ENCODE measurements at regions not wholly inside any gene's neighbourhood (a gene's known extent, or its start where the extent isn't known, plus 50 kb on each side); places are given as distances from the start of the nearest gene placed in this dataset.

DNA sequence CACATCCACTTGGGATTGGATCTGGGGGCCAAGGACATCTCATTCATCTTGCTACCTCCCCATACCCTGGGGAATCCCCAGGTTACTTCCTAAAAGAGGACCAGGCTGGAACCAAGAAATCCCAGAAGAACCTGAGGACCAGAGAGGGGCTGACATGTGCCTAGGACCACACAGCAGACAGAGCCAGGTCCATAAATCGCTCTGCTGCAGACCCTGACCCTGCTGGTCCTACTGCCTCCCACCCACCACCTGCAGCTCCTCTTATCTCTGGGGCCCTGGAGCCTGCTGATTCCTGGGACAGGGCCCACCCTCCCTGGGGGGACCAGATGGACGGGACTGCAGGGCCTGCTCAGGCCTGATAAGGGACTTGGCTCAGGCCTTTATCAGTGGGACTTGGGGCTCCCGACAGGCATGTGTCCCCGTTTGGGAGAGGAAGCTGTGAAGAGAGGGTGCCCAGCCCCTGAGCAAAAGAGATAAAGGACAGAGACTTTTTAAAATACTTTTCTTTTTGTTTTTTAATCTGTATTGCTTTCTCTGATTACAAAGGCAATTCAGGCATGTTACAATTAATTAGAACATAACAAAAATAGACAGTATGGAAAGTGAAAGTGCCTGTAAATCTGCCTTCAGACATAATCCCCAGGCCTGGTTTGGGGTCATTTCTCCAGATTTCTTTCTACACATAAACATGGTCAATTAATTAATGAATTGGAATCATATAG lies 101.3 kb upstream of the LARP1 start:
- H3K9me2 ChIP-seq (ENCODE audit: insufficient read depth, low read length): no peaks in the 10 kb centered on the region
- BruUV-seq (replicated peaks): no TSS peak
- no peak for DNase-seq (ENCODE audit: low spot score)
- POLR2A ChIA-PET: interaction anchor here (0.6 to 0.7 kb wide), 4 partner anchors 13 to 1588 kb away, joined by 3 to 5 read pairs (median 3); no protein-coding TSS in a partner anchor
- peak overlapping the region; percentile 13; the same call in 1 of the 2 replicates for H3K4me2 ChIP-seq (ENCODE audit: low read length)
- H3K4me1 ChIP-seq (ENCODE audit: insufficient read depth, low read length, poor library complexity, severe bottlenecking): no peaks in the 10 kb centered on the region
- TF ChIP-seq, protein P1, sequence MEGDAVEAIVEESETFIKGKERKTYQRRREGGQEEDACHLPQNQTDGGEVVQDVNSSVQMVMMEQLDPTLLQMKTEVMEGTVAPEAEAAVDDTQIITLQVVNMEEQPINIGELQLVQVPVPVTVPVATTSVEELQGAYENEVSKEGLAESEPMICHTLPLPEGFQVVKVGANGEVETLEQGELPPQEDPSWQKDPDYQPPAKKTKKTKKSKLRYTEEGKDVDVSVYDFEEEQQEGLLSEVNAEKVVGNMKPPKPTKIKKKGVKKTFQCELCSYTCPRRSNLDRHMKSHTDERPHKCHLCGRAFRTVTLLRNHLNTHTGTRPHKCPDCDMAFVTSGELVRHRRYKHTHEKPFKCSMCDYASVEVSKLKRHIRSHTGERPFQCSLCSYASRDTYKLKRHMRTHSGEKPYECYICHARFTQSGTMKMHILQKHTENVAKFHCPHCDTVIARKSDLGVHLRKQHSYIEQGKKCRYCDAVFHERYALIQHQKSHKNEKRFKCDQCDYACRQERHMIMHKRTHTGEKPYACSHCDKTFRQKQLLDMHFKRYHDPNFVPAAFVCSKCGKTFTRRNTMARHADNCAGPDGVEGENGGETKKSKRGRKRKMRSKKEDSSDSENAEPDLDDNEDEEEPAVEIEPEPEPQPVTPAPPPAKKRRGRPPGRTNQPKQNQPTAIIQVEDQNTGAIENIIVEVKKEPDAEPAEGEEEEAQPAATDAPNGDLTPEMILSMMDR (conservative IDR thresholded peaks at IDR 0.05; ENCODE audit: low read length): no peak
- TF ChIP-seq EZH2phosphoT487 (IDR thresholded peaks at IDR 0.05; ENCODE audit: borderline replicate concordance, low read depth, low read length): no peak
- CTCF ChIA-PET (ENCODE audit: unreplicated experiment): no interaction called here
- no peak overlapping the region for H3K27ac ChIP-seq (ENCODE audit: low read depth, low read length, poor library complexity, severe bottlenecking)
- H3K79me2 ChIP-seq (ENCODE audit: insufficient read depth, low read depth, low read length): no peaks in the 10 kb centered on the region
- H4K20me1 ChIP-seq (ENCODE audit: insufficient read depth, low read length): no peaks in the 10 kb centered on the region
- no peak overlapping the region for H3K4me3 ChIP-seq (ENCODE audit: low read depth, low read length, poor library complexity, severe bottlenecking)
- H2AFZ ChIP-seq (ENCODE audit: low read length): peak overlapping the region; percentile 40; the same call in 1 of the 2 replicates
- no peaks in the 10 kb centered on the region for H3K36me3 ChIP-seq (ENCODE audit: insufficient read depth, low read length)
- intact Hi-C loops (cut with micrococcal nuclease; ENCODE audit: unreplicated experiment): loop anchor here (5.0 kb wide), 1 partner anchor 103 kb away; the partner anchor contains the start of gene LARP1
- H3K9me3 ChIP-seq (ENCODE audit: low read length): no peaks in the 10 kb centered on the region

GRCh38 chr5:154653418-154653763 lies 101.8 kb upstream of the LARP1 start:
- H3K4me1 ChIP-seq (ENCODE audit: insufficient read depth, low read length, poor library complexity, severe bottlenecking): no peaks in the 10 kb centered on the region
- ChIA-PET POLR2A (interaction anchor here (0.5 kb wide), 1 partner anchor 27 kb away, joined by 5 read pairs; no protein-coding TSS in a partner anchor), CTCF (ENCODE audit: unreplicated experiment) (no interaction called here)
- no peaks in the 10 kb centered on the region for H3K36me3 ChIP-seq (ENCODE audit: insufficient read depth, low read length)
- H3K9me3 ChIP-seq (ENCODE audit: low read length): no peaks in the 10 kb centered on the region
- H2AFZ ChIP-seq (ENCODE audit: low read length): no peak overlapping the region
- no TSS peak for BruUV-seq (replicated peaks)
- H4K20me1 ChIP-seq (ENCODE audit: insufficient read depth, low read length): no peaks in the 10 kb centered on the region
- no peak for DNase-seq (ENCODE audit: low spot score)
- TF ChIP-seq, protein P1 (conservative IDR thresholded peaks at IDR 0.05; ENCODE audit: low read length): no peak
- TF ChIP-seq EZH2phosphoT487 (IDR thresholded peaks at IDR 0.05; ENCODE audit: borderline replicate concordance, low read depth, low read length): no peak
- H3K9me2 ChIP-seq (ENCODE audit: insufficient read depth, low read length): no peaks in the 10 kb centered on the region
- no peaks in the 10 kb centered on the region for H3K79me2 ChIP-seq (ENCODE audit: insufficient read depth, low read depth, low read length)
- no peak overlapping the region for H3K4me2 ChIP-seq (ENCODE audit: low read length)
- H3K4me3 ChIP-seq (ENCODE audit: low read depth, low read length, poor library complexity, severe bottlenecking): no peak overlapping the region
- no peak overlapping the region for H3K27ac ChIP-seq (ENCODE audit: low read depth, low read length, poor library complexity, severe bottlenecking)
- intact Hi-C loops (cut with micrococcal nuclease; ENCODE audit: unreplicated experiment): loop anchor here (5.0 kb wide), 1 partner anchor 104 kb away; the partner anchor contains the start of gene LARP1

Data from OCI-LY7 (cell line).